Neuronal stem cell (in vitro differentiated cells): ENCODE measurements at regions not wholly inside any gene's neighbourhood (a gene's known extent, or its start where the extent isn't known, plus 50 kb on each side); places are given as distances from the start of the nearest gene placed in this dataset.

Experiments
- DNase-seq: peaks from one replicate; pipeline ENCODE4 v3.0.0-alpha.2; 2013; ENCODE audit warnings: low spot score
- H2AFZ ChIP-seq: one replicate; pipeline ENCODE4 v1.6.1; 2013; ENCODE audit warnings: mild to moderate bottlenecking, low read length, inconsistent platforms
- H2AK5ac ChIP-seq: 2 replicates; pipeline ENCODE4 v1.6.1; 2013; ENCODE audit warnings: low read depth, mild to moderate bottlenecking, inconsistent platforms, low read length, moderate library complexity, mixed read lengths
- H2BK120ac ChIP-seq: 2 replicates; pipeline ENCODE4 v1.6.1; 2013; ENCODE audit warnings: low read depth, mild to moderate bottlenecking, inconsistent platforms, low read length, moderate library complexity, mixed read lengths
- H2BK12ac ChIP-seq: one replicate; pipeline ENCODE4 v1.6.1; 2013; ENCODE audit warnings: low read length, inconsistent platforms
- H2BK15ac ChIP-seq: 2 replicates; pipeline ENCODE4 v1.6.1; 2013; ENCODE audit warnings: mild to moderate bottlenecking, low read length, inconsistent platforms, mixed read lengths
- H2BK5ac ChIP-seq: one replicate; pipeline ENCODE4 v1.6.1; 2013; ENCODE audit warnings: inconsistent platforms, mild to moderate bottlenecking, low read length, moderate library complexity
- H3K14ac ChIP-seq: one replicate; pipeline ENCODE4 v1.6.1; 2013; ENCODE audit warnings: low read length, inconsistent platforms
- H3K18ac ChIP-seq: 2 replicates; pipeline ENCODE4 v1.6.1; 2013; ENCODE audit warnings: low read length, inconsistent platforms
- H3K23ac ChIP-seq: 2 replicates; pipeline ENCODE4 v1.6.1; 2013; ENCODE audit warnings: low read depth, mild to moderate bottlenecking, mixed read lengths, low read length, inconsistent platforms; ENCODE audit not compliant: poor library complexity
- H3K27ac ChIP-seq: replicated peaks from 3 replicates; pipeline ENCODE4 v1.5.1; 2013; ENCODE audit warnings: low read length, inconsistent platforms
- H3K27me3 ChIP-seq, 3 experiments: 2 replicates each; pipeline ENCODE4 v1.6.1; 2013; ENCODE audit warnings: low read length in 3 of 3, mild to moderate bottlenecking in 2 of 3, inconsistent platforms in 1 of 3, low read depth in 1 of 3, mixed read lengths in 1 of 3, moderate library complexity in 1 of 3; ENCODE audit not compliant: control insufficient read depth in 3 of 3, insufficient read depth in 3 of 3
- H3K36me3 ChIP-seq, 2 donors: replicated peaks in 1 of 2; 2 replicates each; pipeline ENCODE4 v1.6.1; 2013; ENCODE audit warnings: low read length in 2 of 2; ENCODE audit not compliant: control insufficient read depth in 2 of 2, insufficient read depth in 2 of 2
- H3K4ac ChIP-seq: 2 replicates; pipeline ENCODE4 v1.6.1; 2013; ENCODE audit warnings: inconsistent platforms, mild to moderate bottlenecking, low read length, moderate library complexity
- H3K4me1 ChIP-seq, 2 donors: 1 replicate in 1 of 2; 2 replicates in 1 of 2; pipeline ENCODE4 v1.6.1; 2013; ENCODE audit warnings: low read length in 2 of 2, low read depth in 1 of 2; ENCODE audit not compliant: control insufficient read depth in 2 of 2, insufficient read depth in 1 of 2
- H3K4me2 ChIP-seq: one replicate; pipeline ENCODE4 v1.6.1; 2013; ENCODE audit warnings: mild to moderate bottlenecking, low read length, inconsistent platforms; ENCODE audit not compliant: insufficient read depth, poor library complexity, severe bottlenecking
- H3K4me3 ChIP-seq, 2 donors: 2 replicates each; pipeline ENCODE4 v1.5.1; 2013; ENCODE audit warnings: low read length in 2 of 2, mild to moderate bottlenecking in 2 of 2, inconsistent platforms in 1 of 2, moderate library complexity in 1 of 2
- H3K79me1 ChIP-seq: one replicate; pipeline ENCODE4 v1.6.1; 2013; ENCODE audit warnings: low read depth, mild to moderate bottlenecking, inconsistent platforms, low read length, moderate library complexity
- H3K9ac ChIP-seq: one replicate; pipeline ENCODE4 v1.6.1; 2013; ENCODE audit warnings: mild to moderate bottlenecking, low read depth, low read length, inconsistent platforms; ENCODE audit not compliant: poor library complexity
- H3K9me3 ChIP-seq, 2 donors: replicated peaks in 1 of 2; 2 replicates each; pipeline versions ENCODE3 to v1.6.1; 2013; ENCODE audit warnings: low read length in 2 of 2, mild to moderate bottlenecking in 2 of 2, inconsistent platforms in 1 of 2, low read depth in 1 of 2, mixed read lengths in 1 of 2, moderate library complexity in 1 of 2; ENCODE audit not compliant: control insufficient read depth in 2 of 2, insufficient read depth in 1 of 2
- H4K8ac ChIP-seq: one replicate; pipeline ENCODE4 v1.6.1; 2013; ENCODE audit warnings: low read depth, mild to moderate bottlenecking, inconsistent platforms, low read length, moderate library complexity
- H4K91ac ChIP-seq: one replicate; pipeline ENCODE4 v1.6.1; 2013; ENCODE audit warnings: low read length, low read depth, mild to moderate bottlenecking, inconsistent platforms; ENCODE audit not compliant: poor library complexity
- WGBS, 2 donors: extraction: QIAGEN DNeasy Blood & Tissue Kit; methylation state at CpG; one replicate each; pipeline ENCODE4 v1.1.7; 2013; ENCODE audit warnings: missing lambda C conversion rate in 2 of 2, mixed read lengths in 1 of 2; ENCODE audit not compliant: insufficient read length in 2 of 2, insufficient replicate concordance in 1 of 2; ENCODE audit errors: extremely low coverage in 2 of 2; 5-methylcytosine and 5-hydroxymethylcytosine counted together

GRCh38 chr17:13967416-13967815, 101.9 kb upstream of the COX10 start:
- no peaks in the 10 kb centered on the region for H3K9me3 ChIP-seq
- 100% methylated on average over 2 of the region's 7 CpGs; no CpG with 5 or more reads in 1 of the 2 donors for WGBS, 2 donors
- no peak for DNase-seq
- no peak overlapping the region for H2AFZ ChIP-seq
- no peak overlapping the region for H3K27ac ChIP-seq
- no peak overlapping the region for H3K9ac ChIP-seq
- H3K79me1 ChIP-seq: no peaks in the 10 kb centered on the region
- H4K8ac ChIP-seq: no peak overlapping the region
- no peak overlapping the region for H2BK15ac ChIP-seq
- no peak overlapping the region for H3K18ac ChIP-seq
- no peak overlapping the region for H3K4ac ChIP-seq
- no peak overlapping the region for H2AK5ac ChIP-seq
- no peak overlapping the region for H2BK120ac ChIP-seq
- no peak overlapping the region for H3K4me2 ChIP-seq
- no peak overlapping the region for H3K23ac ChIP-seq
- H3K4me1 ChIP-seq: peaks cover 2% of the 10 kb centered on the region in 2 donors
- H2BK12ac ChIP-seq: no peak overlapping the region
- H3K27me3 ChIP-seq: no peaks in the 10 kb centered on the region
- H2BK5ac ChIP-seq: no peak overlapping the region
- no peaks in the 10 kb centered on the region for H3K36me3 ChIP-seq
- no peak overlapping the region for H3K14ac ChIP-seq
- no peak overlapping the region for H4K91ac ChIP-seq
- no peak overlapping the region for H3K4me3 ChIP-seq

GRCh38 chr17:13970531-13970930, 98.8 kb upstream of the COX10 start:
- H3K79me1 ChIP-seq: no peaks in the 10 kb centered on the region
- DNase-seq: no peak
- no peak overlapping the region for H3K18ac ChIP-seq
- H4K8ac ChIP-seq: no peak overlapping the region
- H3K4ac ChIP-seq: no peak overlapping the region
- H2BK120ac ChIP-seq: no peak overlapping the region
- H2BK12ac ChIP-seq: no peak overlapping the region
- no peak overlapping the region for H3K27ac ChIP-seq
- no peak overlapping the region for H3K23ac ChIP-seq
- H2BK15ac ChIP-seq: no peak overlapping the region
- no peak overlapping the region for H2AFZ ChIP-seq
- no peak overlapping the region for H3K4me2 ChIP-seq
- no CpG with 5 or more reads among the region's 5 CpGs for WGBS, 2 donors
- no peaks in the 10 kb centered on the region for H3K36me3 ChIP-seq
- peaks cover 2% of the 10 kb centered on the region in 2 donors for H3K4me1 ChIP-seq
- no peak overlapping the region for H3K4me3 ChIP-seq
- H2BK5ac ChIP-seq: no peak overlapping the region
- no peak overlapping the region for H3K14ac ChIP-seq
- no peak overlapping the region for H4K91ac ChIP-seq
- no peaks in the 10 kb centered on the region for H3K27me3 ChIP-seq
- H3K9me3 ChIP-seq: no peaks in the 10 kb centered on the region
- no peak overlapping the region for H3K9ac ChIP-seq
- no peak overlapping the region for H2AK5ac ChIP-seq

GRCh38 chr17:13973960-13974651, 95.2 kb upstream of the COX10 start:
- Histone ChIP-seq H3K4me3 (no peak overlapping the region), H2BK15ac (no peak overlapping the region), H3K9ac (no peak overlapping the region), H3K27me3 (no peaks in the 10 kb centered on the region), H2AFZ (peak overlapping the region; percentile 7), H3K18ac (no peak overlapping the region), H3K4ac (no peak overlapping the region), H3K4me2 (no peak overlapping the region), H2BK120ac (no peak overlapping the region), H4K8ac (no peak overlapping the region), H3K23ac (no peak overlapping the region), H2BK12ac (no peak overlapping the region), H2AK5ac (no peak overlapping the region), H3K14ac (no peak overlapping the region), H2BK5ac (no peak overlapping the region), H3K36me3 (no peaks in the 10 kb centered on the region), H4K91ac (no peak overlapping the region), H3K79me1 (no peaks in the 10 kb centered on the region), H3K9me3 (peaks cover 0 to 2% of the 10 kb centered on the region in 2 donors), H3K4me1 (peaks cover 2% of the 10 kb centered on the region in 2 donors), H3K27ac (no peak overlapping the region)
- DNase-seq: no peak
- WGBS, 2 donors: no CpG with 5 or more reads among the region's 9 CpGs

GRCh38 chr17:13977837-13978236, 91.5 kb upstream of the COX10 start:
- Histone ChIP-seq H3K4me1 (no peaks in the 10 kb centered on the region), H2AK5ac (no peak overlapping the region), H3K27ac (no peak overlapping the region), H4K91ac (no peak overlapping the region), H3K4ac (no peak overlapping the region), H4K8ac (no peak overlapping the region), H3K9me3 (peaks cover 0 to 2% of the 10 kb centered on the region in 2 donors), H3K27me3 (no peaks in the 10 kb centered on the region), H2BK5ac (peak overlapping the region; percentile 49), H3K4me3 (no peak overlapping the region), H3K23ac (no peak overlapping the region), H3K79me1 (no peaks in the 10 kb centered on the region), H2BK120ac (no peak overlapping the region), H3K18ac (no peak overlapping the region), H3K9ac (no peak overlapping the region), H3K4me2 (no peak overlapping the region), H2BK15ac (no peak overlapping the region), H3K14ac (no peak overlapping the region), H2BK12ac (no peak overlapping the region), H2AFZ (no peak overlapping the region), H3K36me3 (peaks cover 0 to 6% of the 10 kb centered on the region in 2 donors)
- no peak for DNase-seq
- no CpG with 5 or more reads among the region's 1 CpG for WGBS, 2 donors
